ENCODE measurements at regions not wholly inside any gene's neighbourhood (a gene's known extent, or its start where the extent isn't known, plus 50 kb on each side); places are given as distances from the start of the nearest gene placed in this dataset.
"Not testable (repeated sequence)": the region's sequence is repeated elsewhere in the genome, so short reads cannot be mapped to it uniquely, and the experiment has no call there.

DNA sequence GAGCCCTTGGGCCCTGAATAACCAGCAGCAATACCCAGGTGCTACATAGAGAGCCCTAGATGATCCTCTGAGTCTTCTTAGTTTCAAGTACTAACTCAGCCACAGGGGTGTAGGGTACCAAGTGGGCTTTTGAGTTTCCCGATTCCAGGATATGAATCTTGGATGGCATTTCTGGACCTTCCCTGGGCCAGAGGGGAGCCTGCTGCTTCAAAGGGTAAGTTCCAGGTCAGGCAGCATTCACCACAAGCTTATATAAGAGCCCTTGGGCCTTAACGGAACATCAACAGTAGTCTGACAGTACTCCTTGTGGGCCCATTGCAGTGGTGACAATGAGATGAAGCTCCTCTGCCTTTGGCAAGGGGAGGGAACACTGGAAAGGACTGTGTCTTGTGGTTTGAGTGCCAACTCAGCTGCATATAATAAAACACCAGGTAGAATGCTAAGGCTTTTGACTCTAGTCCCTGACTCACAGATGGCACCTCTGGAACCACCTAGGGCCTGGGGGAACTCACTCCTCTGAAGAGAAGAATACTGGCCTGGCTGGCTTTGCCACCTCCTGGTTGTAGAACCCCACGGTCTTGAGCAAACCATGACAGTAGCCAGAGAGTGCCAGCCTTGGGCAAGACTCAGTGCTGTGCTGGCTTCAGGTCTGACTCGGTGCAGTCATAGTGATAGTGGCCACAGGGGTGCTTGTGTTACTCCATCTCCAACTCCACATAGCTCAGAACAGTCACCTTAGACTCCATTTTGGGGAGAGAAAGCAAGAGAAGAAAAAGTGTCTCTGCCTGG is 235.7 kb downstream of the AKAIN1 start:
- TF ChIP-seq POLR2A (IDR thresholded peaks at IDR 0.05; ENCODE audit: low read depth, low read length) = no peak
- no peak for TF ChIP-seq TAF1 (IDR thresholded peaks at IDR 0.05; ENCODE audit: low read depth, low read length)
- TF ChIP-seq SPI1 (IDR thresholded peaks at IDR 0.05; ENCODE audit: low read depth, low read length) = no peak
- FAIRE-seq (no peak), DNase-seq (ENCODE audit: insufficient read length, low spot score) (no peak)

DNA sequence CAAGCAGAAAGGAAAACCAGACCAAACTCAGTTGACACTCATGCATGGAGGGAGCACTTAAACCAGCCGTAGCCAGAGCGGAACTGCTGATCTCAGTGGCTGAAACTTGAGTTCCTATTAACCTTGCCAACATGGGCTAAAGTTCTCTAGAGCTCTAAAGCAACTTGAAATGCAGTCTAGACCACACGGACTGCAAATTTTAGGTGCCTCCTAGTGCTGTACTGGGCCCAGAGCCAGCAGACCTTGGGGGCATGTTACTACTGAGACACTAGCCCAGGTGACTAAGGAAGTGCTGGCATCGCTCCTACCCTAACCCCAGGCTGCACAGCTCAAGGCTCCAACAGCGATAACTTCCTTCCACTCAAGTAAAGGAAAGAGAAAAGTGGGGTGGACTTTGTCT is 236.5 kb downstream of the AKAIN1 start:
- no peak for FAIRE-seq
- TF ChIP-seq SPI1 (IDR thresholded peaks at IDR 0.05; ENCODE audit: low read depth, low read length) (no peak), POU2F2 (IDR thresholded peaks at IDR 0.05; ENCODE audit: low read depth, low read length) (no peak), POLR2A (IDR thresholded peaks at IDR 0.05; ENCODE audit: low read depth, low read length) (no peak), PAX5 (IDR thresholded peaks at IDR 0.05; ENCODE audit: insufficient read depth, low read length, severe bottlenecking) (no peak), POLR2AphosphoS5 (IDR thresholded peaks at IDR 0.05; ENCODE audit: low read depth, low read length) (no peak), TAF1 (IDR thresholded peaks at IDR 0.05; ENCODE audit: low read depth, low read length) (no peak)
- DNase-seq (ENCODE audit: insufficient read length, low spot score) = no peak

DNA sequence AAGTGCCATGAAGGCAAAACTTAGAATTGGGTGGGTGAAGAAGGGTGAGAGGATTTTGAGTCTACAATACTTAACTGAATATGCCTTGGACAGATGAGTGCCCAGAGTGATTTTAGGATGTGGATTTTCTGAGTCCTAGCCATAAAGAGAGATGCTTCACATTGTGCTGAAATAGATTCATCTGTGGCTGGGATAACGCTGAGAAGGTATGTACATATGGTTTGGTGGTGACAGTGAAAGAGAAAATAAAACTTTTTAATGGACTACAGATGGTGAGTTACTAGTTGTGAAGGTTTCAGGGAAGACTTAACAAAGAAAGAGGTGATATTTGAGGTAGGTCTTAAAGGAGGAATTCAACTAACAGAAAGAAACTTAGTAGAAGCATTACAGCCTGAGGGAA is 265.8 kb downstream of the AKAIN1 start:
- no peak for FAIRE-seq
- DNase-seq (ENCODE audit: insufficient read length, low spot score) = no peak
- TF ChIP-seq TAF1 (IDR thresholded peaks at IDR 0.05; ENCODE audit: low read depth, low read length) (no peak), SPI1 (IDR thresholded peaks at IDR 0.05; ENCODE audit: low read depth, low read length) (no peak), POU2F2 (IDR thresholded peaks at IDR 0.05; ENCODE audit: low read depth, low read length) (no peak), POLR2AphosphoS5 (IDR thresholded peaks at IDR 0.05; ENCODE audit: low read depth, low read length) (no peak), POLR2A (IDR thresholded peaks at IDR 0.05; ENCODE audit: low read depth, low read length) (no peak), PAX5 (IDR thresholded peaks at IDR 0.05; ENCODE audit: insufficient read depth, low read length, severe bottlenecking) (no peak)

DNA sequence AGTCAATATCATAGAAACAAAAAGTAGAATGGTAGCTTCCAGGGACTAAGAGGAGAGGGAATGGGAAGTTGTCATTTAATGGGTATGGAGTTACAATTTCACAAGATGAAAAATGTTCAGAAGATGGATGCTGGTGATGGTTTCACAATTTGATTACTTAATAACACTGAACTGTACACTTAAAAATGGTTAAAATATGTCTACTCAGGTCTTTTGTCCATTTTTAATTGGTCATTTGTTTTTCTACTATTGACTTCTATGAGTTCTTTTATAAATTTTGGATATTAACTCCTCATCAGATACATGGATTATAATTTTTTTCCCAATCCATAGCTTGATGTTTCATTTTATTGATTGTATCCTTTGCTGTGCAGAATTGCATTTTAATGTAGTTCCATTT is 275.5 kb downstream of the AKAIN1 start:
- DNase-seq (ENCODE audit: insufficient read length, low spot score) (no peak), FAIRE-seq (no peak)
- no peak for TF ChIP-seq POU2F2 (IDR thresholded peaks at IDR 0.05; ENCODE audit: low read depth, low read length)
- TF ChIP-seq POLR2A (IDR thresholded peaks at IDR 0.05; ENCODE audit: low read depth, low read length) = no peak
- TF ChIP-seq SPI1 (IDR thresholded peaks at IDR 0.05; ENCODE audit: low read depth, low read length) = no peak
- no peak for TF ChIP-seq PAX5 (IDR thresholded peaks at IDR 0.05; ENCODE audit: insufficient read depth, low read length, severe bottlenecking)
- no peak for TF ChIP-seq POLR2AphosphoS5 (IDR thresholded peaks at IDR 0.05; ENCODE audit: low read depth, low read length)
- TF ChIP-seq TAF1 (IDR thresholded peaks at IDR 0.05; ENCODE audit: low read depth, low read length) = no peak

GRCh38 chr18:4917509-4917908 is 279.5 kb downstream of the AKAIN1 start:
- FAIRE-seq; DNase-seq (ENCODE audit: insufficient read length, low spot score): not testable (repeated sequence)

DNA sequence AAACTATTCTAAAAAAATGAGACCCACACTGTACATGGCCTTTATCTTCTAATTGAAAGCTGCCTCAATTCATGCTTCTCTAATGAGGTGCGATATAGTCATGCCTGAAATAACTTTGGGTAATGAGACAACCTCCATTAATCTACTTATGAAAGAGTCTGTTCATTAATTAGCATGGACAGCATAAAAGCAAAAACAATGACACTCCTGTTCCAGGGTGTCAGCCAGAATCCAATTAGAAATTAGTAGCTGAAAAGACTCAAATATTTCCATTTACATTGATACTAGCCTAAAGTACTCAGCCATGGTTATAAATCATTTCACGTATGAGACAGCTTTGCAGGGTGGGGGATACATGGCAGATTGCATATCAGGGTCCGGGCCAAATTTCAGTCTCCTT is 288.7 kb downstream of the AKAIN1 start:
- no peak for DNase-seq (ENCODE audit: insufficient read length, low spot score)
- TF ChIP-seq SPI1 (IDR thresholded peaks at IDR 0.05; ENCODE audit: low read depth, low read length) = no peak
- TF ChIP-seq POU2F2 (IDR thresholded peaks at IDR 0.05; ENCODE audit: low read depth, low read length) = no peak
- TF ChIP-seq POLR2A (IDR thresholded peaks at IDR 0.05; ENCODE audit: low read depth, low read length) = no peak
- no peak for TF ChIP-seq PAX5 (IDR thresholded peaks at IDR 0.05; ENCODE audit: insufficient read depth, low read length, severe bottlenecking)
- TF ChIP-seq TAF1 (IDR thresholded peaks at IDR 0.05; ENCODE audit: low read depth, low read length) = no peak
- no peak for TF ChIP-seq POLR2AphosphoS5 (IDR thresholded peaks at IDR 0.05; ENCODE audit: low read depth, low read length)
- no peak for FAIRE-seq

GRCh38 chr18:4906856-4907255 is 290.2 kb downstream of the AKAIN1 start:
- no peak for FAIRE-seq

DNA sequence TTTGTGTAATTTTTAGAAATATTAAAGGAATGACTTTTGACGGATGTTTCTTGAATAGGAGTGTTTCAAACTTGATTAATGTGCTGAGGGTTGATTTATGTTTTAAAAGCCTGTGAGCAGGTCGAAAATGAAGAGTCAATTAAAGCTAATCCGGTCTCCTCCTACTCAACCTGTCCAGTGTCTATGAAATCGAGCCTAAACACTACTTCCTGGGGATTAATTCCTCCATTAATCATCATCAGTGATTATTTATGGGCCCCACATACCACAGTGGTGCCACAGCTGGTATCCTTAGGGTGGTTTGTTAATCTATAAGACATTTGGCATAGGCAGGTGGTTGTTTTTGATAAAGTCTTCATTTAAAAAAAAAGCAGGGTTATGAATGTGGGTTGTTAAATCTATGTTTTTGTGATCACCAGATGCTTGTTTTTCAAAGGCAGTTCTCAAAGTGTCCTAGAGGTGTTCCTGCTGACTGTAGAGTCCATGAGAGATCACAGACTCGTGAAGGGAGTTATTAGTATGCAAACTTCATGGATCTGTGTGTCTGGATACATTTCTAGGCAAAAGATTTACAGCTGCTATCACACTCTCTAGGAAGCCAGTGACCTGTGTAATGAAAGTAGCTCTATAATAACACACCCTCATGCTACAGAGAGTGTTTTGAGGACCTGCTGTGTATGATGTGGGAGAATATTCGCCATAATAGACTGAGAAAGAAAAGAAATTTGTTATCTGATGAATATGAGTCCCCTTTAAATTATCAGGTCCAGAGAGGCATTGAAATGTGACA is 308.6 kb downstream of the AKAIN1 start:
- DNase-seq (ENCODE audit: insufficient read length, low spot score) (no peak), FAIRE-seq (no peak)
- TF ChIP-seq SPI1 (IDR thresholded peaks at IDR 0.05; ENCODE audit: low read depth, low read length) (no peak), POLR2A (IDR thresholded peaks at IDR 0.05; ENCODE audit: low read depth, low read length) (no peak), PAX5 (IDR thresholded peaks at IDR 0.05; ENCODE audit: insufficient read depth, low read length, severe bottlenecking) (no peak), POU2F2 (IDR thresholded peaks at IDR 0.05; ENCODE audit: low read depth, low read length) (no peak), POLR2AphosphoS5 (IDR thresholded peaks at IDR 0.05; ENCODE audit: low read depth, low read length) (no peak)

More at GRCh38 chr18:4906856-4907255, 290.2 kb downstream of the AKAIN1 start:
- no peak for DNase-seq (ENCODE audit: insufficient read length, low spot score)
- TF ChIP-seq POLR2AphosphoS5 (IDR thresholded peaks at IDR 0.05; ENCODE audit: low read depth, low read length) (no peak), TAF1 (IDR thresholded peaks at IDR 0.05; ENCODE audit: low read depth, low read length) (no peak), PAX5 (IDR thresholded peaks at IDR 0.05; ENCODE audit: insufficient read depth, low read length, severe bottlenecking) (no peak), POU2F2 (IDR thresholded peaks at IDR 0.05; ENCODE audit: low read depth, low read length) (no peak), SPI1 (IDR thresholded peaks at IDR 0.05; ENCODE audit: low read depth, low read length) (no peak), POLR2A (IDR thresholded peaks at IDR 0.05; ENCODE audit: low read depth, low read length) (no peak)

DNA sequence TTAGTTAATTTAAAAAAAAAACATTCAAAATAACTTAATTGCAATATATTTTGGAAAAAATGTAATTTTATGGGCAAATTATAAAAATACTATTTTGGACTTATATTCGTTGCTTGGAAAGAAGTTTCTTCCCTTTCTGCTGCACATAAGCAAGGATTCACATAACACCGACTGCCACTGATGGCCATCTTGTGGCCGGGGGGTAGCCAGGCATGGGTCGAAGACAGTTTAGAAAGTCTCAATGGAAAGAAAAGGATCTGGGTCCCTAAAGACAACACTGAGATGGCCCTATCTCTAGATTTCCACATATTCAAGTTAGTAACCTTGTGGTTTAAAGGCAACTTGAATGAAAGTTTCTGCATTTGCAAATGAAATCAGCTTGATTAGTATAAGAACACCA is 318.6 kb downstream of the AKAIN1 start:
- no peak for FAIRE-seq

GRCh38 chr18:4871197-4871596 is 325.9 kb downstream of the AKAIN1 start:
- no peak for TF ChIP-seq SPI1 (IDR thresholded peaks at IDR 0.05; ENCODE audit: low read depth, low read length)
- TF ChIP-seq POLR2A (IDR thresholded peaks at IDR 0.05; ENCODE audit: low read depth, low read length) = no peak
- no peak for TF ChIP-seq TAF1 (IDR thresholded peaks at IDR 0.05; ENCODE audit: low read depth, low read length)
- TF ChIP-seq POU2F2 (IDR thresholded peaks at IDR 0.05; ENCODE audit: low read depth, low read length) = no peak
- TF ChIP-seq POLR2AphosphoS5 (IDR thresholded peaks at IDR 0.05; ENCODE audit: low read depth, low read length) = no peak
- TF ChIP-seq PAX5 (IDR thresholded peaks at IDR 0.05; ENCODE audit: insufficient read depth, low read length, severe bottlenecking) = no peak
- FAIRE-seq = no peak
- DNase-seq (ENCODE audit: insufficient read length, low spot score) = no peak

More for the DNA sequence above, 318.6 kb downstream of the AKAIN1 start:
- DNase-seq (ENCODE audit: insufficient read length, low spot score) = no peak
- no peak for TF ChIP-seq PAX5 (IDR thresholded peaks at IDR 0.05; ENCODE audit: insufficient read depth, low read length, severe bottlenecking)

All from GM12891 (cell line).